Muscle layer of duodenum (tissue), 2 donors: ENCODE measurements at regions not wholly inside any gene's neighbourhood (a gene's known extent, or its start where the extent isn't known, plus 50 kb on each side); places are given as distances from the start of the nearest gene placed in this dataset.

Experiments used
- H3K27ac ChIP-seq: one replicate; pipeline ENCODE4 v1.7.0; 2013; ENCODE audit warnings: mild to moderate bottlenecking, low read length
- H3K27me3 ChIP-seq: one replicate; pipeline ENCODE4 v1.7.0; 2013; ENCODE audit warnings: low read depth, mild to moderate bottlenecking, control low read depth, low read length
- H3K36me3 ChIP-seq, 2 donors: one replicate each; pipeline ENCODE4 v1.7.0; 2013; ENCODE audit warnings: low read length in 2 of 2, control low read depth in 1 of 2, mild to moderate bottlenecking in 1 of 2; ENCODE audit not compliant: insufficient read depth in 2 of 2, control insufficient read depth in 1 of 2
- H3K4me1 ChIP-seq, 2 donors: one replicate each; pipeline ENCODE4 v1.7.0; 2013; ENCODE audit warnings: low read length in 2 of 2, mild to moderate bottlenecking in 2 of 2, control low read depth in 1 of 2, moderate library complexity in 1 of 2; ENCODE audit not compliant: insufficient read depth in 2 of 2, control insufficient read depth in 1 of 2
- H3K4me3 ChIP-seq, 2 donors: one replicate each; pipeline ENCODE4 v1.7.0; 2013; ENCODE audit warnings: low read length in 2 of 2, low read depth in 1 of 2, mild to moderate bottlenecking in 1 of 2
- H3K9me3 ChIP-seq, 2 donors: one replicate each; pipeline ENCODE4 v1.7.0; 2013; ENCODE audit warnings: low read length in 2 of 2, control low read depth in 1 of 2, mild to moderate bottlenecking in 1 of 2; ENCODE audit not compliant: control insufficient read depth in 1 of 2
- donor health status: healthy.

GRCh38 chr7:84274029-84274638 is 79.5 kb upstream of the SEMA3A start:
- H3K27ac ChIP-seq: no peak overlapping the region
- no peaks in the 10 kb centered on the region for H3K36me3 ChIP-seq
- no peaks in the 10 kb centered on the region for H3K9me3 ChIP-seq
- no peak overlapping the region for H3K4me3 ChIP-seq
- H3K27me3 ChIP-seq: no peaks in the 10 kb centered on the region
- no peaks in the 10 kb centered on the region for H3K4me1 ChIP-seq

- no peaks in the 10 kb centered on the region for H3K4me1 ChIP-seq
- no peak overlapping the region for H3K27ac ChIP-seq
- H3K4me3 ChIP-seq: no peak overlapping the region
- H3K27me3 ChIP-seq: no peaks in the 10 kb centered on the region
- no peaks in the 10 kb centered on the region for H3K36me3 ChIP-seq
- no peaks in the 10 kb centered on the region for H3K9me3 ChIP-seq
Observed at GRCh38 chr7:84271543-84271942, 77.0 kb upstream of the SEMA3A start.

GRCh38 chr7:84264396-84264795 is 69.8 kb upstream of the SEMA3A start:
- H3K27me3 ChIP-seq: no peaks in the 10 kb centered on the region

GRCh38 chr7:84263106-84263505 is 68.5 kb upstream of the SEMA3A start:
- H3K9me3 ChIP-seq: no peaks in the 10 kb centered on the region
- H3K36me3 ChIP-seq: no peaks in the 10 kb centered on the region
- no peaks in the 10 kb centered on the region for H3K27me3 ChIP-seq
- H3K27ac ChIP-seq: no peak overlapping the region
- no peak overlapping the region for H3K4me3 ChIP-seq
- H3K4me1 ChIP-seq: no peaks in the 10 kb centered on the region

More at GRCh38 chr7:84264396-84264795, 69.8 kb upstream of the SEMA3A start:
- no peak overlapping the region for H3K4me3 ChIP-seq
- H3K9me3 ChIP-seq: no peaks in the 10 kb centered on the region
- H3K4me1 ChIP-seq: no peaks in the 10 kb centered on the region
- H3K27ac ChIP-seq: no peak overlapping the region
- H3K36me3 ChIP-seq: no peaks in the 10 kb centered on the region

- peaks cover 0 to 3% of the 10 kb centered on the region in 2 donors for H3K4me1 ChIP-seq
- H3K4me3 ChIP-seq: no peak overlapping the region
- no peaks in the 10 kb centered on the region for H3K27me3 ChIP-seq
- H3K36me3 ChIP-seq: no peaks in the 10 kb centered on the region
- H3K9me3 ChIP-seq: no peaks in the 10 kb centered on the region
- no peak overlapping the region for H3K27ac ChIP-seq
Observed at GRCh38 chr7:84261509-84261908, 66.9 kb upstream of the SEMA3A start.

GRCh38 chr7:84258628-84259027 is 64.0 kb upstream of the SEMA3A start:
- Histone ChIP-seq H3K27ac (no peak overlapping the region), H3K4me3 (no peak overlapping the region), H3K27me3 (no peaks in the 10 kb centered on the region), H3K9me3 (no peaks in the 10 kb centered on the region), H3K36me3 (no peaks in the 10 kb centered on the region), H3K4me1 (peaks cover 0 to 3% of the 10 kb centered on the region in 2 donors)

- H3K27ac ChIP-seq: no peak overlapping the region
- no peaks in the 10 kb centered on the region for H3K27me3 ChIP-seq
- no peaks in the 10 kb centered on the region for H3K9me3 ChIP-seq
- no peak overlapping the region for H3K4me3 ChIP-seq
- H3K4me1 ChIP-seq: peaks cover 0 to 3% of the 10 kb centered on the region in 2 donors
- H3K36me3 ChIP-seq: no peaks in the 10 kb centered on the region
Observed at GRCh38 chr7:84256571-84256971, 62.0 kb upstream of the SEMA3A start.

GRCh38 chr7:84251277-84251781 is 56.7 kb upstream of the SEMA3A start:
- no peaks in the 10 kb centered on the region for H3K36me3 ChIP-seq

GRCh38 chr7:84250452-84250851 is 55.9 kb upstream of the SEMA3A start:
- no peak overlapping the region for H3K4me3 ChIP-seq
- peaks cover 0 to 3% of the 10 kb centered on the region in 2 donors for H3K4me1 ChIP-seq
- H3K36me3 ChIP-seq: no peaks in the 10 kb centered on the region
- peaks cover 0 to 2% of the 10 kb centered on the region in 2 donors for H3K9me3 ChIP-seq
- no peaks in the 10 kb centered on the region for H3K27me3 ChIP-seq
- no peak overlapping the region for H3K27ac ChIP-seq

More at GRCh38 chr7:84251277-84251781, 56.7 kb upstream of the SEMA3A start:
- no peak overlapping the region for H3K27ac ChIP-seq
- no peaks in the 10 kb centered on the region for H3K9me3 ChIP-seq
- peaks cover 0 to 3% of the 10 kb centered on the region in 2 donors for H3K4me1 ChIP-seq
- H3K27me3 ChIP-seq: no peaks in the 10 kb centered on the region
- no peak overlapping the region for H3K4me3 ChIP-seq

- H3K27me3 ChIP-seq: no peaks in the 10 kb centered on the region
- no peaks in the 10 kb centered on the region for H3K36me3 ChIP-seq
- no peak overlapping the region for H3K27ac ChIP-seq
- H3K9me3 ChIP-seq: peaks cover 0 to 2% of the 10 kb centered on the region in 2 donors
- H3K4me3 ChIP-seq: no peak overlapping the region
- peaks cover 0 to 3% of the 10 kb centered on the region in 2 donors for H3K4me1 ChIP-seq
Observed at GRCh38 chr7:84249656-84250055, 55.1 kb upstream of the SEMA3A start.

GRCh38 chr7:84248843-84249242 is 54.3 kb upstream of the SEMA3A start:
- Histone ChIP-seq H3K4me1 (peaks cover 0 to 3% of the 10 kb centered on the region in 2 donors), H3K9me3 (peaks cover 0 to 2% of the 10 kb centered on the region in 2 donors), H3K4me3 (no peak overlapping the region), H3K27me3 (no peaks in the 10 kb centered on the region), H3K27ac (peak overlapping the region; percentile 19), H3K36me3 (no peaks in the 10 kb centered on the region)

GRCh38 chr7:84248267-84248666 is 53.7 kb upstream of the SEMA3A start:
- Histone ChIP-seq H3K27ac (peak overlapping the region; percentile 19), H3K4me1 (peaks cover 0 to 3% of the 10 kb centered on the region in 2 donors), H3K36me3 (no peaks in the 10 kb centered on the region), H3K9me3 (peaks cover 0 to 4% of the 10 kb centered on the region in 2 donors), H3K4me3 (no peak overlapping the region), H3K27me3 (no peaks in the 10 kb centered on the region)
